Ammon's horn (tissue), 1 donor: ENCODE measurements at regions not wholly inside any gene's neighbourhood (a gene's known extent, or its start where the extent isn't known, plus 50 kb on each side); places are given as distances from the start of the nearest gene placed in this dataset.
"Not testable (repeated sequence)": the region's sequence is repeated elsewhere in the genome, so short reads cannot be mapped to it uniquely, and the experiment has no call there.

Source experiments
- DNase-seq: peaks from one replicate; pipeline ENCODE4 v3.0.0-alpha.2; 2016; ENCODE audit warnings: low spot score

DNA sequence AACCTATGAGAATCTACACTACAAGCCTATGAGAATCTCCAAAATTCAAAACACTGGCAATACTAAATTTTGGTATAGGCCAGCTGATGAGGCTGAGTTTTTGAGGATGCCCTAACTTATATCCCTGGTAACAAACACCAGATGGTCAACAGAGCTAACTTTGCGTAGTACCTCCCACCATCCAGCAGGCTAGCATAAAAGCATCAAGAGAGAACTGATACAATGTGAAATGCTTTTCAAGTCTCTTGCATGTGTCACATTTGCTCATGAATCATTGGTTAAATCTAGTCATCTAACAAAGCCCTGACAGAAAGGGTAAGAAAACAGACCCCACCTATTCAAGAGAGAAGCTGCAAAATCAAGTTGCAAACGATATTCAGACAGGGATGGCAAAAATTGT, 1609.7 kb upstream of the CDH9 start:
- DNase-seq = peak; percentile 41

DNA sequence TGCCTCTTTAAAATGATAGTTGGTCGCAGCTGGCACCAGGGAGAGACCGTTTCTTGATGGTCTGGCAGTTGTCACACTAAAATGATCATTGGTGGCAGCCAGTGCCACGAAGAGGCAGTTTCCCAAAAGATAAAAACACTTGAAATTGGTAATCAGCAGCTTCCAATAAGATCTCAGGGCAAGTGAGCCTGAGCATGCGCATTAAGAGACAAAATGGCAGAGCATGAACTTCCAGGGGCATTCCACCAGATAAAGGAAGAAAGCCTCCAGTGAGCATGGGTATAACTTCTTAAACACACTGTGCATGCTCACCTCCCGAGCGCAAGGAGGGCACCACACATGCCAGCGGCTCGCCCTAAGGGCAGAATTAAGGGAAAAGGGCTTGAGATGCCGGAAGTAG, 1594.2 kb upstream of the CDH9 start:
- DNase-seq = no peak

DNA sequence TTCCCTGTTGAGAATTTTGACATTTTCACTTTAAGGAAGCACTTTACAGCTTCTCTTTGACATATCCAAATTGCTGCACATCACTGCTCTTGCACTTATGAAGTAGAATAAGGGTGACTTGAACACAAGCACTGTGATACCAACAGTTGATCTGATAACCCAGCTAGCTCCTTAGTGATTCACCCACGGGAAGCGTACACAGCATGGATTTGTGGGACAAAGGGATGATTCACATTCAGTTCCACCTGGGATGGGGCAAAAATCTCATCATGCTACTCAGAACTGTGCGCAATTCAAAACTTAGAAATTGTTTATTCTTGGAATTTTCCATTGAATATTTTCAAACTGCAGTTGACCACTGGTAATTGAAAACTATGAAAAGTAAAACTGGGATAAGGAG, 1565.5 kb upstream of the CDH9 start:
- DNase-seq = no peak

DNA sequence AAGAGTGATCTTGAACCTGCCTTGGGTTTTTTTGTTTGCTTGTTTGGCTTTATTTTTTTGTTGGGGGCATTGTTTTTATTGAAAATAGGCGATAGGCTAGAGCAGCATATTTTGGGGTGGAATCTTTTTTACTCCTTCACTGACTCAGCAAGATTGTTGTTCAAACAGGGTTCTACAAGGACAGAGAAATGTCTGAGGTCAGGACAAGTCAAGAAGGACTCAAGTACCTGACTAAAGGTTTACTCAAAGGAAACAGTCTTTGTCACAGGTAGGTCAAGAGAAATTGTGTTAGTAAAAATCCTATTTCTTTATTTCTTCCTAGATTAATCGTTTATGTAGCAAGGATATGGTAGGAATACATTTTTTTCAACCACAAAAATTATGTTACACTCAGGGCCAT, 1564.0 kb upstream of the CDH9 start:
- no peak for DNase-seq

DNA sequence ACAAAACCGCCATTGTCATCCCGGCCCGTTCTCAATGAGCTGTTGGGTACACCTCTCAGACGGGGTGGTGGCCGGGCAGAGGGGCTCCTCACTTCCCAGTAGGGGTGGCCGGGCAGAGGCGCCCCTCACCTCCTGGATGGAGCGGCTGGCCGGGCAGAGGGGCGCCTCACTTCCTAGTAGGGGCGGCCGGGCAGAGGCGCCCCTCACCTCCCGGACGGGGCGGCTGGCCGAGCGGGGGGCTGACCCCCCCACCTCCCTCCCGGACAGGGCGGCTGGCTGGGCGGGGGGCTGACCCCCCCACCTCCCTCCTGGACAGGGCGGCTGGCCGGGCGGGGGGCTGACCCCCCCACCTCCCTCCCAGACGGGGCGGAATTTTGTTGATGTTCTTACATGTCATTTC, 1558.3 kb upstream of the CDH9 start:
- DNase-seq = not testable (repeated sequence)

DNA sequence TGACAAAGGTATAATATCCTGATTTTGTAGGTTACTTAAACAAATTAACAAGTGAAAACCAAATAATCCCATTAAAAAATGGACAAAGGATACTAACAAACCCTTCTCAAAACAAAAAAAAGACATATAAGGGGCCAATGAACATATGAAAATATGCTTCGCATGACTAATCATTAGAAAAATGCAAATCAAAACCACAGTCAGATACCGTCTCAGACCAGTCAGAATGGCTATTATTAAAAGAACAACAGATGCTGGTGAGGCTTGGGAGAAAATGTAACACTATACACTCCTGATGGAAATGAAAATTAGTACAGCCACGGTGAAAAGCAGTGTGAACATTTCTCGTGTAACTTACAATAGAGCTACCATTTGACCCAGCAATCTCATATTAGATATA, 1542.2 kb upstream of the CDH9 start:
- no peak for DNase-seq

DNA sequence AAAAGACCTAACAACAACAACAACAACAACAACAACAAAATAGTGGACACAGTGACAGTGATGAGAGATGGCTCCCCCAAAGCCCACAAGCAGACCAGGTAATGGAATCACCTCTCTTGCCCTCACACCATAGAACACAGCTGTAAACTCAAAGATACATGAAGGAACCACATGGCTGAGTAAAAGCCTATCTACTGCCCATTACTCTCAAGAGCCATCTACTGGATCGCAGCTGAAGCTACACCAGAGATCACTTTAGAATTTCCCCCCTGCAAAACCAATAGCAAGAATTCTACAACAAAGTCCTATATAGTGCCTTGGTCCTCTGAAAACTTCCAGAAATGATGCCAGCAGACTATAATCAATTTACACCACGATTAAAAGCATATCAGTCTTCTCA, 1537.6 kb upstream of the CDH9 start:
- DNase-seq = no peak

DNA sequence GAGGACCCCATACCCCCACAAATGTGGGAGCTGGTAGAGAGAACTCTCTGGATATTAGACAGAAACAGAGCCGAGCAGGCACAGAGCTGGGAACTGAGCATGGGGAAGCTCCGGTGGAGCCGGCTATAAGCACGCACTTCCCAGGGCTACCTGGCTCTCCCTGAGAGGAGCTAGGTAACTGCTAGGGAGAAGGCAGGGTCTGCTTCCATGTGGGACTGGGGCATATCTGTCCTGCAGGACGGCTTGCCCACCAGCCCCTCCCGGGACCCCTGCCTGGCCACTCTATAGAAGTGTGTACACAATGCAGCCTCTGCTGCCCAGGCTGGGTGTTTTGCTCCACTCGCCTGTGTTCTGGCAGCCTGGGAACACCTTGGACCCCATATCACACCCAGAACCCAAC, 1537.0 kb upstream of the CDH9 start:
- no peak for DNase-seq

DNA sequence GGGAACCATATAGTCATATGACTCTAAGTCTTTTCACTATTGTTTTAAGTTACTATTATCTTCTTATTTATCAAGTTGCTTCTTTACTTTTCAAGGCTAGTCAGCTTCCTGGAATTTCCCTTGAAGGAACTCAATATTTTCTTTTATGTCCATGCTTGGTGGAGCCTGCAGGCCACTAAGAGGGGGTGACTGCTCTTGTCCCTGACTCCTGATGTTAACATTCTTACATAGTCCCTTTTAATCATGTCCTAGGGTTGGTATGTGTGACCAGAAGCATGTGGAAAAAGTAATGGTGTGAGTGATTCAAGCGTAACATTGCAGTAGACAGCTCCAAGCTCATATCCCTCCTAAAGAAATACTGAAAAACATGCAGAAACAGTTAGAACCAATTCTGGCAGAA, 1536.2 kb upstream of the CDH9 start:
- no peak for DNase-seq

DNA sequence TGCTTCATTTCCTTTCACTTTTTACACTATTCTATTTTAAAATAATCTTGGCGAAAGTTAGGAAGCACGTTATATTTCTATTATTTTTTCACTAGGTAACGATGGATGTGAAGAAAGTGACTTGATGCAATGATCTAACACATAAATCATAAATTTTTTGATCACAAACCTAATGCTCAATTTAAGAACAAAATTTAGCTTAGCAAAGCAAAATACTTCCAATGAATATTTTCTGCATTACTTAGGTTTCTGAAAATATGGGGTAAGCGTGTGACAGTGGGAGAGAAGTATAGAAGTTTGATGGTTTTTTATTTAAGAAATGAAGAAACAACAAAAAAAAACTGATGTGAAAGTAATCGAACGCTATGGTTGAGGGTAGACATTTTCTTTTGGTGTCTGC, 1528.7 kb upstream of the CDH9 start:
- no peak for DNase-seq

DNA sequence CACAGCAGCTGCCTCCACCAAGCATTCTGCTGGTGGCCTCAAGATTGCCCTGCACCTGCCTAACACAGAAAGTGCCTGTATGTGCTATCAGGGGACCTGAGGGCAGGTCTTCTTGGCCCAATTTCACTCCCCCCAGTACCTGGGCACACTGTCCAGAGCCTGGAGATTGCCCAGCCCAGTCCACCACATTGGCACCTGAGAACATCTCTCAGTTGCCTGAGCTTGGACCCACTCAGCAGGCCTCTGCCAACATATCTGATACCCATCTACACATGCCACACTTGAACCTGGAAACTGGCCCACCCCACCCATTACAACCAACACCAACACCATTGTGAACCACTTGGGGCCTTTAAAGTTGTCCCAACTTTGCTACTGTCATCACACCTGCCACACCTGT, 1523.1 kb upstream of the CDH9 start:
- no peak for DNase-seq

DNA sequence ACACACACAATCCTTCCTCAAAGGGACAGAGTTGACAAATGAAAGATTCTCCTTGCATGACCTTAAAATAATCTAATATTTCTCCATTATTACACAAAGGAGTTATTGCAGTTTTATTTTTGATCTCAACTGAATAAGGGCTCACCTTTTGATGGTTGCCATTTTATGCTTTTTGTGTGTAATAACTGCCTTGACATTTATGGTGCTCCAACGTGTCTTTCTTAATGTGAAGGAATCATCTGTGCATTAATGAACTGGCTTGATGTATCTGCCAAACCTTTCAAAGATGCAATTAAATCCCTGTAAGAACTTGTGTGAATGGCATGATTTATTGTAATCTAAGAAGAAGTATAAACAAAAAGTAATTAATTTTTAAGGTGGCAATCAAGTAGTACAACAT, 1519.8 kb upstream of the CDH9 start:
- no peak for DNase-seq

DNA sequence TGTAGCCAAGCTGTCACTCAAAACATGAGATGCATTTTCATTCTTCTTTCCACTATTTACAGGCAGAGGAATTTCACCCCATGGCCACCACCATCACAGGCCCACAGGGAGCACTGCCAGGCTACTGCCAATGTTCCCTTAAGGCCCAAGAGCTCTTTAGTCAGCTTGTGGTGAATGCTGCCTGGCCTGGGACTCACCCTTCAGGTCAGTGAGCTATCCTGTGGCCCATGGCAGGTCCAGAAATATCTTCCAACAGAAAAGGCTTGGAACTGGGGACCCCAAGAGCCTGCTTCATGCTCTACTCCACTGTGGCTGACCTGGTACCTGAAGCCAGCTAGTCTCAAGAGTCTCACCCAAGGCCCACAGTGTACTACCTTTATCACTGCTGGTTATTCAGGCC, 1518.7 kb upstream of the CDH9 start:
- DNase-seq = no peak

DNA sequence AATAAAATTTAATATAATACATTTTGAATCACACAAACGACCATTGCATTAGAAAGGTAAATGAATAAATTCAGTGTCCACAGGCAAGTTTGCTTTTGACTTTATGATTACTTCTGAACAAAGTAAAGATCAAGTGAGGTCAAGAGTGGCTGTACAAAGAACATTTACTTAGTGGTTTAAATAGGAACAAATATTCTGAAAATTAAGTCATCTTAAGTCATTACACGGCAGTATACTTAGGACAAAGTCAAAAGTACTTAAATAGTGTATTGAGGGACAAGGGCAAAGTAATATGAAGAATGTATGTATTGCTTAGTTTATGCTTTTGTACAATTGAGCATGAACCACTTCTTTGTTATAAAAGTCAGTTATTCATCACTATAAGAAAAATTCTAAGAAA, 1511.2 kb upstream of the CDH9 start:
- no peak for DNase-seq

DNA sequence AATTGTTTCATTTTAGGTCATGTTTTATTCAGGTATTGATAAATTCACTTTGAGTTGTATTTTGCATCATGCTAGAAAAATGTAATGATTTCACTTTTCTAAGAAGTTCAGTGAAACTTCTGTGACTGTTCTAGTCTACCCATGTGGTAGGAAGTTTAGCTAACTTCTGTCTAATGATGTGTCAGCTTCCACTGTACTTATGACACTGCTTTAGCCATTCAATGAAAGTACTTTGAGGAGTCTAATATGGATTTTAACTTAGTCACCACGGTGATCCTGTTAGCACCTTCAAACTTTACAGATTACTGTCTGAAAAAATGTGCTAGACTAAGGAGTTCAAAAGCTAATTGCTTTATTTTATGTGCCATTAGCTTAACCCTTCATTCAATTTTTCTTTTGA, 1510.5 kb upstream of the CDH9 start:
- DNase-seq = no peak

DNA sequence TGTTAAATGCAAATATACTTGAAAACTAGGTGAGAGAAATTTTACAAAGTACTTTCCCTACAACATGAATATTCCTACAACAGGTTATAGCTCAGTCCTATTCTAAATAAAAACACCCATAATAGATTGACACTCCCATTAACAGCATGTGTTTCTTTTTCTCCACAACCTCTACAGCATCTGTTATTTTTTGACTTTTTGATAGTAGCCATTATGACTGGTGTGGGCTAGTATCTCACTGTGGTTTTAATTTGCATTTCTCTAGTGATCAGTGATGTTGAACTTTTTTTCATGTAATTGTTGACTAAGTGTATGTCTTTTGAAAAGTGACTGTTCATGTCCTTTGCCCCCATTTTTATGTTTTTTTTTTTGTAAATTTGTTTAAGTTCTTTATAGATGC, 1506.1 kb upstream of the CDH9 start:
- DNase-seq = no peak

DNA sequence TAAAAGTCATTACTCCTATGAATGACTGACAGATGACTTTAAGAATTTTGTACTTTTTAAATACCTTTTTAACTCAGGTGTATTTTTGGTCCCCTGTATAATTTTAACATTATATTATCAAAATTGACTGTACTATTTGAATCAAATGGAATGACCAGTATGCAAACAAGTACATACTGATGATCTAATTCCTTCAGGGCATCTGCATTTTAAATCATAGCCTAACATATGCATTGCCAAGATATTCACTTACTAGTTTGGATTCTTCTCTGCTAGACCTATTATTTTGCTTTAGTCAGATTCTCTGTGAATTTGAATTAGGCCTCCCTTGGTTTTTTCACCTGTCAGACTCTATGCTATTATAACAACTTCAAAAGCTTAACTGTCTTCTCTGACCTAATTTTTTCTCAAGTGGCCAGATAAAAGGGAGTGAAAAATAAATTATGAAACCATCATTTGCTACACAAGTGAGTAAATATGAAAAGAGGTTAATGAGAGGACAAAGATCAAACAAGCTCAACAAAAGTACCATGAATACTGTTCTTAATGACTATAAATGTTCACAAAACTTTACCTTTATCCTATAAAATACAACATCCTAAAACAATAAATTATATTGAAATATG, 1505.2 kb upstream of the CDH9 start:
- DNase-seq = no peak

DNA sequence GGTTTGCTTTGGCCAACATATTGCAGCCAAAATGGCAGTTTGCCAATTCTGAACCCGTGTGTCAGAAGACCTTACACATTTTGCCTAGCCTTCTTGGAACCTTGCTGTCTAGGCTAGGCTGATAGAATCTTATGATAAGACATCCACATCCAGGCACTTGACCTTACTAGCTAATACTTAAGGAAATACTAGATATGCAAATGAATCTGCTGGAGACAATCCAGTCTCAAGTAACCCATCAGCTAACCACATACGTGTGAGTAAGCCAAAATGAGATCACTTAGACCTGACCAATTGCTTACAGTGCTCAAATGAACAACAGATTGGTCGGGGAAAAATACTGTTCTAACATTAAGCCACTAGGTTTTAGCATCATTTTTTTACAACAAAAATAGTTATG, 1504.6 kb upstream of the CDH9 start:
- DNase-seq = no peak

DNA sequence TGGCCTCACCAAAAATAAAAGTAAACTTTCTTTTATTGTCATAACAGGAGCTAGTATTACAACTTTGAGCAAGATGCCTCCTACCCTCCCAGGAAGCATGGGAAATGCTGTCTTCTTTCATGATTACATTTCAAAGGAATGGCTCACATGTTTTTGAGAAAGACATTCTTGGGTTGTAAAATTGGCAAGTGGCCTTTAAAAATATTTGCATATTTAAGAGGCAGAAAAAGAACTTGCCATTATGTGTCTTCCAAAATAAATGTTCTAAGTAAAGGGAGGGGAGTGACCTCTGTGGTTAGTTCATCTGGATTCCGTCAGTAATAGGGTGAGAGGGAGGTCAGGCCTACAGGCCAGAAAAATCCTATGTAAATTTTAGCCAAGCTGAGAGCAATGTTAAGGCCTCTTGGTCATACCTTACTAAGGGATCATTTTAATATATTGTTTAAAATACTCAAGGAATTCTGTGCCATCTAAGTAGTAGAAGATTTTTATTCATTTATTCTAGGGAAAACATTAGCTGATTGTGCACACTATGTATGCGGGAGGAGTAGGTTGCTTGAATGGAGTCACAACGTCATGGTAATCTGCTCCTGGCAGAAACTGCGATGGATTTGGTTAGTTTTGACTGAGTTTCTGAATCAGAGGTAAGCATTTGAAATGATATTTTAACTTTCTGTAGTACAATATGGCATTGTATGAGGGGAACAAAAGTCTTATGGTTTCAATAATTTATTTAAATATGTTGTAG, 1485.7 kb upstream of the CDH9 start:
- DNase-seq = no peak

DNA sequence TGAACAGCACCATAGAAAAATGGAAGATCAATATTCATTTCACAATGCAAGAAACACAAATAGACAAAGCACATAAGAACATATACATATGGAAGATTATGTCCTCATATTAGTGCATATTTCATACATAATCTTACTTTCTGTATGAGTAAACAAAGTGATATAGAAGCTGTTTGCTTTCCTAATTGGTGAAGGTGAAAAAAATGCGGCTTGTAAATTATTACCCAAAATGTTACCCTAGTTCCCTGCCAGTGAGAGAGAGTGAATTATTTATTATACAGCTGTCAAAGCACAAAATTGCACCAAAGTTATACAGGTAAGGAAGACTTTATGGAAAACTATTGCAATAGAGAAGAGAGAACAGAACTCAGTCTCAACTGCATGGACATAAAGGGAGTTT, 1485.0 kb upstream of the CDH9 start:
- no peak for DNase-seq

DNA sequence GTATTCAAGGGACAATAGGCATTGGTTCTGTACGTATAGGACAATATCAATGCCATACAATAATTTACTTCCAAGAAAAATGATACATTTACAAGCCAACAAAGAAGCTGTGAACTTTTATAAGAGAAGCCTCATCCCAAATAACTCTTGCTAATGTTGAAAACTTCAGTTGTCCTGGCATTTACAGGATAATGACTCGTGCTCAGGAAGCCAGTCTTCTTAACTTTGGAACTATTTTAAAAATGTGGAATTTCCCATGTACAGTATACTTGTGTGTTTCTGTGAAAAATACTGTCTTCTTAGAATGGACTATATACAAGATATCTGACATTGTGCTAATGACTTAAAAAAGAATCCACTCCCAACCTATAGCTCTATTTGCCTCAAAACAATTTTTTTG, 1479.3 kb upstream of the CDH9 start:
- DNase-seq = no peak

DNA sequence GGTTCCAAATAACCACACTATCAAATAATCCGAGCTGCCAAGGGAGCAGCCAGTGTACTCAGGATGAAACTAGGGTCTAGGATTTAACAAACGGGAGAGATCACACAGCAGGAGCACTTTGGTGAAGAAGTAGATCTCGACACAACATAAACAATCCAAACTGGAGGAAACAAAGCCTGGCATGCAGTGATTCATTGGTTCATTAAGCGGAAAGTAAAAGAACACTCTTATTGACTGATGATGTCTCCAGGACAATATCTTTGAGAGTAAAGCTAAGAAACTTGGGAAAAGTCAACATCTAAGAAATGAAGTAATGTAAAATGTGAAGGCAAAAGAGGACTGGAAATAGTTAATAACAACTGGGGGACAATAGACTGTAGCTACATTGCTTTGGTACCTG, 1478.3 kb upstream of the CDH9 start:
- no peak for DNase-seq

DNA sequence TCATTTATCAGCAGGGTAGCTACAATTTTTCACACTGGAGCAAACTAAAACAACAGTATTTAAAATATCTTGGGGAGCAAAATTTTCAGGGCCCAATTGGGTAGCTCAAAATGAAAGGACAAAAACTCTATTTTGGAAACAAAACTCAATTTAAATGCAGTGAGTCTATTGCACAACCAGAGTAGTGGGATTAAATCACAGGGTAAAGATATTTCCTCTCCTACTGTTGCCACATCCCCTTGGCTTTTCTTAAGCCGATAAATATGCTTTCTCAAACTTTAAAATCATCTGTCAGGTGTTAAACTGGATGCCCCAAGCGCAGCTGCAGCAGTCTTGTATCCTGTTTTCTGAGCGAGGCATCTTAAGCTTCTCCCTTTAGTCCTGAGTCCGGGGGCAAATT, 1474.3 kb upstream of the CDH9 start:
- DNase-seq = no peak

DNA sequence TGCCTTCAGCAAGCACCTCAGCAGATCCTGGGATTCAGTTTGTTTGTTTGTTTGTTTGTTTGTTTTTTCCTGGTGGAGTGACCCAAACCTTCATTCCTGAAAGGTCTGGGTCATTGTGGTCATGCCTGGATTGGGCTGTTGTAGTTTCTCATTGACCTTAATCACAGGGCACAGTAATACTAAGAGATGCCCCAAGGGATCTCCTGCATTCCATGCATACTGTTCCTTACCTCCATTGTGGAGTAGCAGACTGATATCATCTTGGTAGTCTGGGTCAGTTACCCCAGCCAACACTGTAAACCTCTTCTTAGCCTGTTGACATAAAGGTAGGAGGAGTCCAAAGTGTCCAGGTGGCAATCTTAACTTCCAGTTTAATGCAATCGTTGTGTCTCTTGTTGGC, 1466.7 kb upstream of the CDH9 start:
- DNase-seq = no peak
